Nephron (organoid): ENCODE measurements at regions not wholly inside any gene's neighbourhood (a gene's known extent, or its start where the extent isn't known, plus 50 kb on each side); places are given as distances from the start of the nearest gene placed in this dataset.

Experiments used
- H3K27ac Mint-ChIP-seq, 3 experiments: 2 replicates each; pipeline ENCODE4 v1.8.0; 2020; ENCODE audit warnings: mixed read lengths in 3 of 3, mild to moderate bottlenecking in 2 of 3, moderate library complexity in 1 of 3
- H3K27me3 Mint-ChIP-seq: 2 replicates; pipeline ENCODE4 v1.8.0; 2021; ENCODE audit warnings: low read depth, mild to moderate bottlenecking, moderate library complexity, mixed read lengths
- H3K36me3 Mint-ChIP-seq: 2 replicates; pipeline ENCODE4 v1.8.0; 2020; ENCODE audit warnings: low read depth, mixed read lengths
- H3K4me1 Mint-ChIP-seq: 2 replicates; pipeline ENCODE4 v1.8.0; 2020; ENCODE audit warnings: mixed read lengths
- H3K4me3 Mint-ChIP-seq, 3 experiments: 2 replicates each; pipeline ENCODE4 v1.8.0; 2020; ENCODE audit warnings: mild to moderate bottlenecking in 3 of 3, mixed read lengths in 3 of 3, moderate library complexity in 2 of 3
- H3K9me3 Mint-ChIP-seq: 2 replicates; pipeline ENCODE4 v1.8.0; 2020; ENCODE audit warnings: mixed read lengths
- CTCF ChIP-seq, 3 experiments: fragments of 200-600 bp; sonication (generic); IDR thresholded peaks; one replicate each; pipeline ENCODE4 v1.5.0; 2021; ENCODE audit warnings: antibody characterized with exemption in 3 of 3; ENCODE audit not compliant: unreplicated experiment in 3 of 3

- H3K36me3 Mint-ChIP-seq: no peaks in the 10 kb centered on the region
- peaks cover 3% of the 10 kb centered on the region for H3K9me3 Mint-ChIP-seq
- H3K4me3 Mint-ChIP-seq: no peak overlapping the region
- no peaks in the 10 kb centered on the region for H3K4me1 Mint-ChIP-seq
- peak overlapping the region in 2 of 3 experiments; percentile 31 to 52 for H3K27ac Mint-ChIP-seq
- TF ChIP-seq CTCF (IDR thresholded peaks at IDR 0.05; ENCODE audit: unreplicated experiment in 3 of 3): no peak
- peaks cover 3% of the 10 kb centered on the region for H3K27me3 Mint-ChIP-seq
Observed at GRCh38 chr13:34103854-34104253, 285.9 kb downstream of the RFC3 start.

GRCh38 chr13:34104853-34105252 lies 286.9 kb downstream of the RFC3 start:
- Mint-ChIP-seq H3K9me3 (peaks cover 5% of the 10 kb centered on the region), H3K4me1 (no peaks in the 10 kb centered on the region), H3K27ac (no peak overlapping the region), H3K4me3 (no peak overlapping the region), H3K27me3 (peaks cover 3% of the 10 kb centered on the region), H3K36me3 (no peaks in the 10 kb centered on the region)
- TF ChIP-seq CTCF (IDR thresholded peaks at IDR 0.05; ENCODE audit: unreplicated experiment in 3 of 3): no peak

- peaks cover 5% of the 10 kb centered on the region for H3K9me3 Mint-ChIP-seq
- no peak overlapping the region for H3K4me3 Mint-ChIP-seq
- H3K4me1 Mint-ChIP-seq: no peaks in the 10 kb centered on the region
- peaks cover 3% of the 10 kb centered on the region for H3K27me3 Mint-ChIP-seq
- H3K27ac Mint-ChIP-seq: no peak overlapping the region
- no peak for TF ChIP-seq CTCF (IDR thresholded peaks at IDR 0.05; ENCODE audit: unreplicated experiment in 3 of 3)
- H3K36me3 Mint-ChIP-seq: no peaks in the 10 kb centered on the region
Observed at GRCh38 chr13:34107806-34108205, 289.9 kb downstream of the RFC3 start.

GRCh38 chr13:34108410-34108809 lies 290.5 kb downstream of the RFC3 start:
- H3K27ac Mint-ChIP-seq: no peak overlapping the region
- H3K36me3 Mint-ChIP-seq: no peaks in the 10 kb centered on the region
- no peak overlapping the region for H3K4me3 Mint-ChIP-seq
- no peaks in the 10 kb centered on the region for H3K4me1 Mint-ChIP-seq
- H3K27me3 Mint-ChIP-seq: peaks cover 3% of the 10 kb centered on the region
- no peak for TF ChIP-seq CTCF (IDR thresholded peaks at IDR 0.05; ENCODE audit: unreplicated experiment in 3 of 3)
- peaks cover 5% of the 10 kb centered on the region for H3K9me3 Mint-ChIP-seq

GRCh38 chr13:34114581-34114980 lies 296.6 kb downstream of the RFC3 start:
- Mint-ChIP-seq H3K36me3 (no peaks in the 10 kb centered on the region), H3K27me3 (no peaks in the 10 kb centered on the region), H3K9me3 (no peaks in the 10 kb centered on the region), H3K4me3 (no peak overlapping the region), H3K4me1 (peaks cover 8% of the 10 kb centered on the region), H3K27ac (no peak overlapping the region)
- no peak for TF ChIP-seq CTCF (IDR thresholded peaks at IDR 0.05; ENCODE audit: unreplicated experiment in 3 of 3)

GRCh38 chr13:34116651-34117050 lies 298.7 kb downstream of the RFC3 start:
- Mint-ChIP-seq H3K4me3 (no peak overlapping the region), H3K9me3 (no peaks in the 10 kb centered on the region), H3K36me3 (no peaks in the 10 kb centered on the region), H3K27ac (no peak overlapping the region), H3K27me3 (no peaks in the 10 kb centered on the region), H3K4me1 (peaks cover 8% of the 10 kb centered on the region)
- no peak for TF ChIP-seq CTCF (IDR thresholded peaks at IDR 0.05; ENCODE audit: unreplicated experiment in 3 of 3)
